ENCODE measurements at regions not wholly inside any gene's neighbourhood (a gene's known extent, or its start where the extent isn't known, plus 50 kb on each side); places are given as distances from the start of the nearest gene placed in this dataset.

DNA sequence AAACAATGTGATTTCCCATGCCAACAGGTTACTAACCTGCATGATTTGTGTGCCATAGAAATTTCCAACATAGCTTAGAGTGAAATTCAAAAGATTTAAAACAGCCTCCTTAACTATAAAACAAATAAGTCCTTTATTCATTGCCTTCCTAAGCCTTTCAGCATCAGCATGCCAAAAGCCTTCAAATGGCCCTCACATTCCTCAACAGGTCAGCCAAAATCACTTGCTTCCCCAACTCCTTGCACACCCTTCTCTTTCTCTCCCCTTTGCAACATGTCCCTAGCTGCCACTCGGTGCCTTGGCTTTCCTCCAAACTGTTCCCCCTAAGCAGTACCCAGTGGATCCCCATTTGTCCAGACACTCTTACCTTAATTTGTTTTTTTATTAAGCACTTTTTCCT lies 74.9 kb upstream of the PCDH19 start:
- TF ChIP-seq, protein P1, sequence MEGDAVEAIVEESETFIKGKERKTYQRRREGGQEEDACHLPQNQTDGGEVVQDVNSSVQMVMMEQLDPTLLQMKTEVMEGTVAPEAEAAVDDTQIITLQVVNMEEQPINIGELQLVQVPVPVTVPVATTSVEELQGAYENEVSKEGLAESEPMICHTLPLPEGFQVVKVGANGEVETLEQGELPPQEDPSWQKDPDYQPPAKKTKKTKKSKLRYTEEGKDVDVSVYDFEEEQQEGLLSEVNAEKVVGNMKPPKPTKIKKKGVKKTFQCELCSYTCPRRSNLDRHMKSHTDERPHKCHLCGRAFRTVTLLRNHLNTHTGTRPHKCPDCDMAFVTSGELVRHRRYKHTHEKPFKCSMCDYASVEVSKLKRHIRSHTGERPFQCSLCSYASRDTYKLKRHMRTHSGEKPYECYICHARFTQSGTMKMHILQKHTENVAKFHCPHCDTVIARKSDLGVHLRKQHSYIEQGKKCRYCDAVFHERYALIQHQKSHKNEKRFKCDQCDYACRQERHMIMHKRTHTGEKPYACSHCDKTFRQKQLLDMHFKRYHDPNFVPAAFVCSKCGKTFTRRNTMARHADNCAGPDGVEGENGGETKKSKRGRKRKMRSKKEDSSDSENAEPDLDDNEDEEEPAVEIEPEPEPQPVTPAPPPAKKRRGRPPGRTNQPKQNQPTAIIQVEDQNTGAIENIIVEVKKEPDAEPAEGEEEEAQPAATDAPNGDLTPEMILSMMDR (conservative IDR thresholded peaks at IDR 0.05; ENCODE audit: low read length) = no peak
- no peak for TF ChIP-seq EZH2phosphoT487 (IDR thresholded peaks at IDR 0.05; ENCODE audit: borderline replicate concordance)

Measured in Loucy (cell line).